ENCODE measurements at regions not wholly inside any gene's neighbourhood (a gene's known extent, or its start where the extent isn't known, plus 50 kb on each side); places are given as distances from the start of the nearest gene placed in this dataset.
A peak's percentile ranks its signal among the peaks of the same experiment; 100 is the strongest.

GRCh38 chr5:133853646-133854365 lies 114.6 kb downstream of the C5orf15 start:
- Histone ChIP-seq H3K18ac (ENCODE audit: extremely low read depth, low read length) (no peak overlapping the region), H3K23ac (ENCODE audit: insufficient read length) (no peak overlapping the region), H3K4me3 (ENCODE audit: extremely low read depth in 1 of 4, insufficient read depth in 2 of 4, low read depth in 3 of 4, low read length in 4 of 4) (no peak overlapping the region), H3K4me2 (ENCODE audit: insufficient read depth in 1 of 2, low read depth in 2 of 2, low read length in 2 of 2) (no peak overlapping the region), H3K4ac (replicated peaks; ENCODE audit: insufficient read length, low read depth, low read length) (no peak overlapping the region), H3K79me2 (ENCODE audit: control insufficient read depth in 1 of 2, insufficient read depth in 2 of 2, low read length in 2 of 2) (no peaks in the 10 kb centered on the region), H3K4me1 (replicated peaks in 1 of 4; ENCODE audit: control insufficient read depth in 3 of 4, insufficient read depth in 4 of 4, low read length in 3 of 4) (peaks cover 0 to 4% (median 0%) of the 10 kb centered on the region in 4 experiments; a peak in 1 of 7 replicates), H3K27me3 (replicated peaks in 1 of 4; ENCODE audit: control insufficient read depth in 3 of 4, extremely low read depth in 1 of 4, insufficient read depth in 3 of 4, low read length in 3 of 4) (no peaks in the 10 kb centered on the region; a peak in 1 of 7 replicates), H3K56ac (replicated peaks; ENCODE audit: insufficient read length, low read depth, low read length) (no peak overlapping the region), H3K23me2 (ENCODE audit: low read depth, low read length) (no peaks in the 10 kb centered on the region), H2BK12ac (ENCODE audit: low read depth, low read length) (no peak overlapping the region), H3K9me3 (ENCODE audit: insufficient read depth in 2 of 2, low read depth in 1 of 2, low read length in 1 of 2) (peaks cover 4 to 13% of the 10 kb centered on the region in 2 experiments; a peak in 2 of 4 replicates), H2BK20ac (ENCODE audit: low read length) (no peak overlapping the region), H3K14ac (ENCODE audit: insufficient read length) (no peak overlapping the region), H3K27ac (ENCODE audit: low read depth, low read length) (no peak overlapping the region), H3K79me1 (ENCODE audit: low read depth, low read length) (no peaks in the 10 kb centered on the region), H2AFZ (ENCODE audit: low read length) (no peak overlapping the region), H4K8ac (ENCODE audit: extremely low read depth, insufficient read depth, low read length) (no peak overlapping the region), H2BK15ac (ENCODE audit: low read length) (no peak overlapping the region), H2BK120ac (replicated peaks; ENCODE audit: low read depth, low read length) (no peak overlapping the region), H4K5ac (ENCODE audit: insufficient read length, low read depth, low read length) (no peak overlapping the region), H3K36me3 (ENCODE audit: control insufficient read depth in 2 of 4, insufficient read depth in 4 of 4, low read length in 3 of 4) (no peaks in the 10 kb centered on the region), H4K20me1 (replicated peaks in 1 of 2; ENCODE audit: control insufficient read depth in 1 of 2, insufficient read depth in 2 of 2, low read length in 2 of 2) (no peaks in the 10 kb centered on the region), H3K9ac (replicated peaks in 1 of 4; ENCODE audit: extremely low read depth in 1 of 4, low read depth in 3 of 4, low read length in 3 of 4) (no peak overlapping the region), H4K91ac (replicated peaks; ENCODE audit: insufficient read length, low read length) (no peak overlapping the region), H2BK5ac (ENCODE audit: low read depth, low read length) (no peak overlapping the region), H2AK5ac (ENCODE audit: low read depth, low read length) (no peak overlapping the region)
- DNase-seq (ENCODE audit: low read depth in 1 of 2, low spot score in 2 of 2): no peak
- no peak for FAIRE-seq
- 79% methylated on average over 6 of the region's 6 CpGs; no CpG with 5 or more reads in 1 of the 2 experiments for WGBS, 2 experiments (ENCODE audit: extremely low coverage in 1 of 2, insufficient coverage in 1 of 2, insufficient read length in 1 of 2, insufficient replicate concordance in 2 of 2, low coverage in 1 of 2, low lambda C conversion rate in 2 of 2, missing lambda C conversion rate in 1 of 2)
- CTCF ChIA-PET (ENCODE audit: partially characterized antibody): interaction anchor here (0.9 to 1.1 kb wide), 3 partner anchors 10 to 15 kb away, joined by 3 to 7 read pairs (median 4); no protein-coding TSS in a partner anchor
- TF ChIP-seq SAP30 (IDR thresholded peaks at IDR 0.05; ENCODE audit: insufficient read depth, insufficient replicate concordance, low read length): no peak
- 0 out of 2 replicates have a peak, but pooled peaks have one; percentile 11 for TF ChIP-seq SIX5 (IDR thresholded peaks at IDR 0.05; ENCODE audit: low read depth, low read length)
- TF ChIP-seq KDM5A (IDR thresholded peaks at IDR 0.05; ENCODE audit: low read length): no peak
- no peak for TF ChIP-seq RFX5 (IDR thresholded peaks at IDR 0.05; ENCODE audit: borderline replicate concordance, low read depth, low read length)
- POLR2A ChIA-PET (ENCODE audit: partially characterized antibody): no interaction called here
